HL-60 (cell line): ENCODE measurements at regions not wholly inside any gene's neighbourhood (a gene's known extent, or its start where the extent isn't known, plus 50 kb on each side); places are given as distances from the start of the nearest gene placed in this dataset.

Experiments
- DNase-seq, 2 experiments: peaks; one replicate each; pipeline ENCODE4 v3.0.0-alpha.2; 2010 to 2020; ENCODE audit warnings: low read depth in 1 of 2, low spot score in 1 of 2
- H3K27ac ChIP-seq: fragments of 250-450 bp; sonication (Bioruptor Pico); replicated peaks from 2 replicates; pipeline ENCODE4 v1.5.1; 2020; ENCODE audit warnings: mild to moderate bottlenecking, moderate library complexity
- H3K27me3 ChIP-seq: fragments of 250-450 bp; sonication (Bioruptor Pico); 2 replicates; pipeline ENCODE4 v1.5.1; 2021; ENCODE audit warnings: mild to moderate bottlenecking, moderate library complexity; ENCODE audit not compliant: insufficient read depth, poor library complexity, severe bottlenecking
- H3K4me3 ChIP-seq: replicated peaks from 2 replicates; pipeline ENCODE4 v1.5.1; 2011; ENCODE audit warnings: mild to moderate bottlenecking, control low read depth, low read length; ENCODE audit not compliant: insufficient read depth
- CTCF ChIP-seq: IDR thresholded peaks from one replicate; pipeline ENCODE4 v1.5.1; 2011; ENCODE audit warnings: low read length, control low read depth, inconsistent platforms; ENCODE audit not compliant: insufficient read depth
- GABPA ChIP-seq: IDR thresholded peaks from 2 replicates; pipeline ENCODE4 v1.6.1; 2012; ENCODE audit warnings: low read depth
- POLR2AphosphoS5 ChIP-seq: IDR thresholded peaks from 2 replicates; pipeline ENCODE4 v1.6.1; 2012; ENCODE audit warnings: low read depth
- REST ChIP-seq: IDR thresholded peaks from 2 replicates; pipeline ENCODE4 v1.6.1; 2012; ENCODE audit warnings: low read depth; ENCODE audit not compliant: insufficient replicate concordance
- SPI1 ChIP-seq: IDR thresholded peaks from 2 replicates; pipeline ENCODE4 v1.6.1; 2012; ENCODE audit warnings: low read depth, mild to moderate bottlenecking, borderline replicate concordance

- H3K27ac ChIP-seq, result no peak overlapping the region
- H3K27me3 ChIP-seq, result no peaks in the 10 kb centered on the region
- H3K4me3 ChIP-seq, result no peak overlapping the region
- no peak for DNase-seq
- TF ChIP-seq REST, result no peak
- TF ChIP-seq GABPA, result no peak
- no peak for TF ChIP-seq POLR2AphosphoS5
- no peak for TF ChIP-seq SPI1
- TF ChIP-seq CTCF, result no peak
Measured at GRCh38 chr6:167449094-167449861, 124.4 kb downstream of the TTLL2 start.

GRCh38 chr6:167450626-167451025 lies 125.7 kb downstream of the TTLL2 start:
- DNase-seq, result no peak
- Histone ChIP-seq H3K27me3 (no peaks in the 10 kb centered on the region), H3K4me3 (no peak overlapping the region), H3K27ac (no peak overlapping the region)
- no peak for TF ChIP-seq CTCF
- no peak for TF ChIP-seq SPI1
- no peak for TF ChIP-seq REST
- no peak for TF ChIP-seq POLR2AphosphoS5
- TF ChIP-seq GABPA, result no peak

- Histone ChIP-seq H3K27me3 (no peaks in the 10 kb centered on the region), H3K4me3 (no peak overlapping the region), H3K27ac (no peak overlapping the region)
- no peak for DNase-seq
- TF ChIP-seq REST, result no peak
- TF ChIP-seq POLR2AphosphoS5, result no peak
- no peak for TF ChIP-seq SPI1
- no peak for TF ChIP-seq CTCF
- no peak for TF ChIP-seq GABPA
Measured at GRCh38 chr6:167452338-167453081, 127.6 kb downstream of the TTLL2 start.
